ENCODE measurements at regions not wholly inside any gene's neighbourhood (a gene's known extent, or its start where the extent isn't known, plus 50 kb on each side); places are given as distances from the start of the nearest gene placed in this dataset.
A peak's percentile ranks its signal among the peaks of the same experiment; 100 is the strongest.

DNA sequence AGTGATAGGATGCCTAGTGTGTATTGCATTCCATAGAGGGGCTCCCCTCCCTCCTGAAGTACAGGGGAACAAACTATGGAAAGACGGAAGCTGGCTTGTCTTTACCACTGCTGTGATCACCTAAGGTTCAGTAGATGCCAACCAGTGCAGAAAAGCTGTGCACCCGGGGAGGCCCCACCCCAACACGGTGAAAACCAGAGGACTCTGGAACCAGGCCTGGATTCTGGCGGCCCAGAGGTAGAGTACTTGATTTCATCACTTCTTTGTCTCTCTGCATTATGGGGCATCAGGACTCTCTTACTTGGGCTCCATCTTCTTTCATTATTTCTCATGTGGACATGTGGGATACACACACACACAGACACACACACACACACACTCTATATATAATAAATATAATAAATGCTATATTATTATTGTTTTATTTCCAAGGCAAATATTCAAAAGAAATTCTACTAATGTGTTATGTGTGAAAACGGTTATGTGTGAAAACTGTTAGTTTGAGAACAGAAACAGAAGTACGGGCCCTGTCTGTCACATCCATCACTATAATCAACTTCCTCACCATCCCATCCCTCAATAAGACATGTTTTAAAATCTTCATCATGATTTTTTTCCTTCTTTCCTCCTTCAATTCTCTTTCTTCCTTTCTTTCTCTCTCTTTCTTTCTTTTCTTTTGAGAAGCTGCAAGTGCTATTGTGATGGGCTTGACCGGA is 152.4 kb upstream of the CMC1 start:
- no peak for DNase-seq
- peaks cover 12% of the 10 kb centered on the region for H3K9me3 Mint-ChIP-seq
- intact Hi-C loops (cut with micrococcal nuclease), result no loop called here
- H3K4me1 Mint-ChIP-seq (ENCODE audit: low read depth), result no peaks in the 10 kb centered on the region
- H3K36me3 Mint-ChIP-seq, result no peaks in the 10 kb centered on the region
- no peaks in the 10 kb centered on the region for H3K27me3 Mint-ChIP-seq
- H3K27ac Mint-ChIP-seq, result no peak overlapping the region
- CTCF ChIA-PET, result no interaction called here
- POLR2A ChIA-PET, result no interaction called here
- H3K4me3 Mint-ChIP-seq, result no peak overlapping the region

DNA sequence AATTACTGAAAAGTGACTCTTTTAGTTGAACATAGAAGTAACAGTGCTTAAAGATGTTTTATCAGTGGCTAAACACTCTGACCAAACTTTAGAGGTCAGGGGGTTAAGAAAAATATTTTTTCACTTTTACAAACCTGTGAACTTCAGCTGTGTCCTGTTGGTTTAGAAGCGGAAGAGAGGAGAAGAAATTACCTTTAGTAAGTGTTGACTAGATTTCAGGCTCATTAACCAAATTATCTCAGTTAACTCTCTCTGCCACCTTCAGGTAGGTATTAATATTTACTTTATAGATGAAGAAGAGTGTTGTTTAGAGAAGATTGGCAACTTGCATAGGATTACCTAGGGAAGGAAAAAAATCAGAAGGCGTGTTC is 151.9 kb upstream of the CMC1 start:
- POLR2A ChIA-PET, result no interaction called here
- no peaks in the 10 kb centered on the region for H3K36me3 Mint-ChIP-seq
- no peaks in the 10 kb centered on the region for H3K27me3 Mint-ChIP-seq
- intact Hi-C loops (cut with micrococcal nuclease), result no loop called here
- no peak overlapping the region for H3K27ac Mint-ChIP-seq
- H3K4me3 Mint-ChIP-seq, result no peak overlapping the region
- H3K4me1 Mint-ChIP-seq (ENCODE audit: low read depth), result no peaks in the 10 kb centered on the region
- H3K9me3 Mint-ChIP-seq, result peaks cover 17% of the 10 kb centered on the region
- CTCF ChIA-PET, result no interaction called here
- DNase-seq, result no peak

DNA sequence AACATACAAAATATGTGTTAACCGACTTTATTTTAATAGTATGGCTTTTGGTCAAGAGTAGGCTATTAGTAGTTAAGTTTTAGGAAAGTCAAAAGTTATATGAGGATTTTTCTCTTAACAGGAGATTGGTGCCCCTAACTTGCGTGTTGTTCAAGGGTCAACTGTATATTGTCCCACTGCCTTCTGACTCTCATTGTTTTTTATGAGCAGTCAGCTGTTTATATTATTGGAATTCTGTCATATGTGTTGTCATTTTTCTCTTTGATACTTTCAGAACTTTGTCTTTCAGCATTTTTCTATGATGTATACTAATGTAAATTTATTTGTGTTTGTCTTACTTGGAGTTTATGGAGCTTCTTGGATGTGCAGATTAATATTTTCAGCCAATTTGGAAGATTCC is 142.1 kb upstream of the CMC1 start:
- Mint-ChIP-seq H3K27ac (no peak overlapping the region), H3K4me1 (ENCODE audit: low read depth) (no peaks in the 10 kb centered on the region), H3K27me3 (peaks cover 1% of the 10 kb centered on the region), H3K36me3 (peaks cover 8% of the 10 kb centered on the region), H3K9me3 (peaks cover 27% of the 10 kb centered on the region), H3K4me3 (no peak overlapping the region)
- ChIA-PET POLR2A (no interaction called here), CTCF (no interaction called here)
- intact Hi-C loops (cut with micrococcal nuclease), result no loop called here
- no peak for DNase-seq

DNA sequence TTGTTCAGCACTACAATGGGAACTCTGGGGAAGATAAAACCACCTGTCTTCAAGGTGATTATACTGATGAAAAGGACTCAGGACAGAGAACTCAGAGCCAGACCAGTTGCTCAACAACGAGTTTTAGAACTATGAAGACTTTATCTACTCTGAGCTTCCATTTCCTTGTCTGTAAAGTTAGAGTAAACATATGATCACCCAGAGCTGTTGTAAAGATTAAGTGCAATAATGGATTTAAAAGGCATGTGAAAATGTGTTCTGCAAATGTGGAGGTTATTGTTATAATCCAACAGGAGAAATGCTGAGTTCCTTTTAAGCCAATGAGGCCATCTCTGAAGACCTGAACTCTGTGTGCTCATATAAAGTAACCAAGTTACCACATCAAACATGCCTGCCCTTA is 139.7 kb upstream of the CMC1 start:
- intact Hi-C loops (cut with micrococcal nuclease), result no loop called here
- Mint-ChIP-seq H3K27me3 (peaks cover 1% of the 10 kb centered on the region), H3K4me3 (no peak overlapping the region), H3K4me1 (ENCODE audit: low read depth) (no peaks in the 10 kb centered on the region), H3K9me3 (peaks cover 25% of the 10 kb centered on the region), H3K36me3 (peaks cover 8% of the 10 kb centered on the region), H3K27ac (no peak overlapping the region)
- ChIA-PET POLR2A (no interaction called here), CTCF (no interaction called here)
- DNase-seq, result no peak

- no peaks in the 10 kb centered on the region for H3K4me1 Mint-ChIP-seq (ENCODE audit: low read depth)
- POLR2A ChIA-PET, result no interaction called here
- H3K9me3 Mint-ChIP-seq, result peaks cover 21% of the 10 kb centered on the region
- H3K27me3 Mint-ChIP-seq, result no peaks in the 10 kb centered on the region
- H3K4me3 Mint-ChIP-seq, result no peak overlapping the region
- DNase-seq, result no peak
- peaks cover 6% of the 10 kb centered on the region for H3K36me3 Mint-ChIP-seq
- H3K27ac Mint-ChIP-seq, result no peak overlapping the region
- intact Hi-C loops (cut with micrococcal nuclease), result no loop called here
- CTCF ChIA-PET, result no interaction called here
These were observed 137.6 kb upstream of the CMC1 start for GRCh38 chr3:28103861-28104260.

GRCh38 chr3:28104896-28105534 is 136.4 kb upstream of the CMC1 start:
- no peaks in the 10 kb centered on the region for H3K27me3 Mint-ChIP-seq
- no peaks in the 10 kb centered on the region for H3K4me1 Mint-ChIP-seq (ENCODE audit: low read depth)
- H3K36me3 Mint-ChIP-seq, result peaks cover 4% of the 10 kb centered on the region
- H3K27ac Mint-ChIP-seq, result no peak overlapping the region
- DNase-seq, result no peak
- no peak overlapping the region for H3K4me3 Mint-ChIP-seq
- ChIA-PET POLR2A (no interaction called here), CTCF (no interaction called here)
- H3K9me3 Mint-ChIP-seq, result peaks cover 13% of the 10 kb centered on the region
- intact Hi-C loops (cut with micrococcal nuclease), result no loop called here

GRCh38 chr3:28109829-28110228 is 131.6 kb upstream of the CMC1 start:
- ChIA-PET CTCF (no interaction called here), POLR2A (no interaction called here)
- Mint-ChIP-seq H3K27me3 (no peaks in the 10 kb centered on the region), H3K27ac (no peak overlapping the region), H3K9me3 (no peaks in the 10 kb centered on the region), H3K4me1 (ENCODE audit: low read depth) (no peaks in the 10 kb centered on the region), H3K36me3 (no peaks in the 10 kb centered on the region), H3K4me3 (no peak overlapping the region)
- intact Hi-C loops (cut with micrococcal nuclease), result no loop called here
- no peak for DNase-seq

GRCh38 chr3:28110869-28111268 is 130.6 kb upstream of the CMC1 start:
- DNase-seq, result no peak
- CTCF ChIA-PET, result no interaction called here
- POLR2A ChIA-PET, result no interaction called here
- intact Hi-C loops (cut with micrococcal nuclease), result no loop called here
- Mint-ChIP-seq H3K27me3 (no peaks in the 10 kb centered on the region), H3K36me3 (no peaks in the 10 kb centered on the region), H3K4me1 (ENCODE audit: low read depth) (no peaks in the 10 kb centered on the region), H3K27ac (no peak overlapping the region), H3K4me3 (no peak overlapping the region), H3K9me3 (no peaks in the 10 kb centered on the region)

GRCh38 chr3:28114893-28115292 is 126.5 kb upstream of the CMC1 start:
- H3K27me3 Mint-ChIP-seq, result no peaks in the 10 kb centered on the region
- CTCF ChIA-PET, result interaction anchor here (1.0 kb wide), 1 partner anchor 403 kb away, joined by 3 read pairs; no protein-coding TSS in a partner anchor
- H3K36me3 Mint-ChIP-seq, result no peaks in the 10 kb centered on the region
- intact Hi-C loops (cut with micrococcal nuclease), result no loop called here
- H3K9me3 Mint-ChIP-seq, result no peaks in the 10 kb centered on the region
- H3K27ac Mint-ChIP-seq, result no peak overlapping the region
- no peak overlapping the region for H3K4me3 Mint-ChIP-seq
- H3K4me1 Mint-ChIP-seq (ENCODE audit: low read depth), result no peaks in the 10 kb centered on the region
- DNase-seq, result no peak
- POLR2A ChIA-PET, result no interaction called here

GRCh38 chr3:28115316-28115715 is 126.1 kb upstream of the CMC1 start:
- ChIA-PET CTCF (interaction anchor here (1.0 kb wide), 1 partner anchor 404 kb away, joined by 3 read pairs; no protein-coding TSS in a partner anchor), POLR2A (no interaction called here)
- Mint-ChIP-seq H3K36me3 (no peaks in the 10 kb centered on the region), H3K4me3 (no peak overlapping the region), H3K9me3 (no peaks in the 10 kb centered on the region), H3K27me3 (no peaks in the 10 kb centered on the region), H3K4me1 (ENCODE audit: low read depth) (no peaks in the 10 kb centered on the region), H3K27ac (no peak overlapping the region)
- intact Hi-C loops (cut with micrococcal nuclease), result no loop called here
- DNase-seq, result peak; percentile 8

DNA sequence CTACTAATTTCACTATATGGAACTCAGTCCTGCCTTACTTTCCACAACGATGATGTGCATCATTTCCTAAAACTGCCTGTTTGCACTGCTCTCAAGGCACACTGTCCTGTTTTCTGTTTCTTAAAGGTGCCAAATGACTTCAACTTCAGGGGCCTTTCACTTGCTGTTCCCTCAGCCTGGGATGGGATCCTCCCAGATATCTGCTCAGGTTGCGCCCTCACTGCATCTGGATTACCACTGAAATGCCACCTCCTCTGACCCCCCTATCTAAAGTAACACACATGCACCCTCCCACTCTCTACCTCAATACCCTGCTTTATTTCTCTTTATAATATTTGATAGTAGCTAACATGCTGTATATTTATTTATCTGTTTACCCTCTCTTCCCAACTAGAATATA is 123.8 kb upstream of the CMC1 start:
- DNase-seq, result no peak
- Mint-ChIP-seq H3K4me1 (ENCODE audit: low read depth) (no peaks in the 10 kb centered on the region), H3K27ac (no peak overlapping the region), H3K27me3 (no peaks in the 10 kb centered on the region), H3K9me3 (no peaks in the 10 kb centered on the region), H3K36me3 (no peaks in the 10 kb centered on the region), H3K4me3 (no peak overlapping the region)
- POLR2A ChIA-PET, result no interaction called here
- intact Hi-C loops (cut with micrococcal nuclease), result no loop called here
- CTCF ChIA-PET, result interaction anchor here (0.8 kb wide), 1 partner anchor 406 kb away, joined by 3 read pairs; no protein-coding TSS in a partner anchor

GRCh38 chr3:28118087-28118486 is 123.3 kb upstream of the CMC1 start:
- Mint-ChIP-seq H3K36me3 (no peaks in the 10 kb centered on the region), H3K27ac (no peak overlapping the region), H3K27me3 (no peaks in the 10 kb centered on the region), H3K4me3 (no peak overlapping the region), H3K4me1 (ENCODE audit: low read depth) (no peaks in the 10 kb centered on the region), H3K9me3 (no peaks in the 10 kb centered on the region)
- intact Hi-C loops (cut with micrococcal nuclease), result no loop called here
- CTCF ChIA-PET, result interaction anchor here (0.7 to 0.8 kb wide), 2 partner anchors 210 to 407 kb away, joined by 3 read pairs; no protein-coding TSS in a partner anchor
- POLR2A ChIA-PET, result no interaction called here
- no peak for DNase-seq

DNA sequence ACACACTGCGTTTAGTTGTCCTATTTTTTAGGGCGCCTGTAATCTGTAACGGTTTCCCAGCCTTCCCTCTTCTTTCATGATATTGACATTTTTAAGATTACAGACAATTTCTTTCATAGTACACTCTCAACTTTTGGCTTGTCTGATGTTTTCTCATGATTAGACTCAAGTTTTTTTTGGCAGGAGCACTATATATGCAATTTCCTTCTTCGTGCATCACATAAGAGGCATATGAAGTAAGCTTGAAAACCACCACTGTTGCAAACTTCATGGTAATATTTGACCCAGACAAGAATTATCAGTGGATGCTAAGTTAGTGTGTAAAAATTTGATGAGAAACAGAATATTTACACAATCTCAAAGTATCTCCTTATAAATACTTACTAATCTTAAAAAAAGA is 119.2 kb upstream of the CMC1 start:
- intact Hi-C loops (cut with micrococcal nuclease), result no loop called here
- ChIA-PET POLR2A (no interaction called here), CTCF (no interaction called here)
- no peak for DNase-seq
- Mint-ChIP-seq H3K4me1 (ENCODE audit: low read depth) (no peaks in the 10 kb centered on the region), H3K9me3 (no peaks in the 10 kb centered on the region), H3K27ac (no peak overlapping the region), H3K4me3 (no peak overlapping the region), H3K27me3 (no peaks in the 10 kb centered on the region), H3K36me3 (no peaks in the 10 kb centered on the region)
